PC-9 (cell line): ENCODE measurements at regions not wholly inside any gene's neighbourhood (a gene's known extent, or its start where the extent isn't known, plus 50 kb on each side); places are given as distances from the start of the nearest gene placed in this dataset.

Source experiments
- BruUV-seq: library from RNA; stranded (reverse); fragments of 400-500 nt; replicated peaks from 2 replicates; lab custom pipeline; 2021; lab: Mats Ljungman, UMichigan
- CTCF ChIA-PET: fragments of 300-600 bp; sonication (Branson Sonifier 250); formaldehyde crosslinking; loops from one replicate; lab custom pipeline; 2022; ENCODE audit warnings: antibody characterized with exemption; lab: Charles Lee
- POLR2A ChIA-PET: fragments of 300-600 bp; sonication (Branson Sonifier 250); formaldehyde crosslinking; loops from one replicate; lab custom pipeline; 2022; ENCODE audit warnings: antibody characterized with exemption; ENCODE audit not compliant: unreplicated experiment; lab: Charles Lee
- DNase-seq, 2 experiments: peaks; one replicate each; pipeline versions ENCODE4 v3.0.0 to v3.0.0-alpha.2; 2015 to 2022; ENCODE audit warnings: mixed read lengths in 1 of 2
- H2AFZ ChIP-seq: fragments of 200-600 bp; sonication (generic); 2 replicates; pipeline ENCODE4 v1.8.1; 2017; ENCODE audit warnings: antibody characterized with exemption
- H3F3A ChIP-seq: fragments of 200-600 bp; sonication (generic); 2 replicates; pipeline ENCODE4 v1.8.1; 2017; ENCODE audit warnings: antibody characterized with exemption, mild to moderate bottlenecking, low read depth; ENCODE audit not compliant: insufficient read depth
- H3K27ac ChIP-seq: fragments of 200-600 bp; sonication (generic); 2 replicates; pipeline ENCODE4 v1.6.1; 2016; ENCODE audit warnings: mixed run types
- H3K27me3 ChIP-seq: fragments of 200-600 bp; sonication (generic); 2 replicates; pipeline ENCODE4 v1.6.1; 2016; ENCODE audit warnings: low read depth, mixed run types; ENCODE audit not compliant: insufficient read depth
- H3K36me3 ChIP-seq: fragments of 200-600 bp; sonication (generic); 2 replicates; pipeline ENCODE4 v1.6.1; 2016; ENCODE audit warnings: low read depth, mixed run types
- H3K4me1 ChIP-seq: fragments of 200-600 bp; sonication (generic); replicated peaks from 2 replicates; pipeline ENCODE4 v1.6.1; 2016; ENCODE audit warnings: mixed run types; ENCODE audit not compliant: insufficient read depth
- H3K4me2 ChIP-seq: fragments of 200-600 bp; sonication (generic); 2 replicates; pipeline ENCODE4 v1.6.1; 2017; ENCODE audit warnings: mixed run types
- H3K4me3 ChIP-seq: fragments of 200-600 bp; sonication (generic); 2 replicates; pipeline ENCODE4 v1.6.1; 2016; ENCODE audit warnings: mixed run types
- H3K79me2 ChIP-seq: fragments of 200-600 bp; sonication (generic); 2 replicates; pipeline ENCODE4 v1.6.1; 2017; ENCODE audit warnings: low read depth, mixed run types
- H3K9me2 ChIP-seq: fragments of 200-600 bp; sonication (generic); 2 replicates; pipeline ENCODE4 v1.8.1; 2017; ENCODE audit warnings: mild to moderate bottlenecking; ENCODE audit not compliant: insufficient read depth
- H3K9me3 ChIP-seq: fragments of 200-600 bp; sonication (generic); 2 replicates; pipeline ENCODE4 v1.8.1; 2016; ENCODE audit warnings: low read depth; ENCODE audit not compliant: insufficient read depth
- H4K20me1 ChIP-seq: fragments of 200-600 bp; sonication (generic); 2 replicates; pipeline ENCODE4 v1.8.1; 2017; ENCODE audit not compliant: insufficient read depth
- EZH2 ChIP-seq: fragments of 200-600 bp; sonication (generic); IDR thresholded peaks from 2 replicates; pipeline ENCODE4 v1.8.0; 2017; ENCODE audit warnings: antibody characterized with exemption, low read depth
- intact Hi-C: fragments of 100-400 bp; cut with micrococcal nuclease; formaldehyde crosslinking; loops from one replicate; pipeline ENCODE4 v1.10.0; 2022; ENCODE audit not compliant: unreplicated experiment
- TF ChIP-seq, protein P1 (sequence below): fragments of 200-600 bp; sonication (generic); conservative IDR thresholded peaks from 2 replicates; pipeline ENCODE4 v1.6.1; 2017; ENCODE audit warnings: mixed run types, antibody characterized with exemption, mild to moderate bottlenecking, moderate library complexity

DNA sequence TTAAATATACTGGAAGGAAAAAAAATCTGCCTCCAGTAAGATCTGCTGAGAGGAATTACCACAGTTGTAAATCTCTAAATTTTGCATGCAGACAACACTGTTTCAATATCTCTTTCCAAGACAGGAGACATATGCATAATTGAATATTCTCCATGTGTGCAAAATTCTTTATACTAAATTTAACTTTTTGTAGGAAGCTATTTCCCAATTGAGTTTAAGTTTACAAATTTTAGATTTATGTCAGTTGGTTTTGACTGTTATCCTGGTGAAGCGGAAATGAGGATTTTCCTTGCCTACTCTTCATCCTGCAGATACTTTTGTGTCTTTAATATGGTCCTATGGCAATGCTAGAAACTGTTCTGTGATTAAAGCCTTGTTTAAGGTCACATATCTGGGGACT, 1352.9 kb downstream of the FSTL5 start:
- no peaks in the 10 kb centered on the region for H3F3A ChIP-seq
- intact Hi-C loops, result no loop called here
- H3K4me2 ChIP-seq, result no peak overlapping the region
- no TSS peak for BruUV-seq
- no peaks in the 10 kb centered on the region for H3K9me3 ChIP-seq
- no peak for DNase-seq
- H3K9me2 ChIP-seq, result no peaks in the 10 kb centered on the region
- no peaks in the 10 kb centered on the region for H4K20me1 ChIP-seq
- no peaks in the 10 kb centered on the region for H3K36me3 ChIP-seq
- H3K79me2 ChIP-seq, result no peaks in the 10 kb centered on the region
- H2AFZ ChIP-seq, result no peak overlapping the region
- H3K27me3 ChIP-seq, result no peaks in the 10 kb centered on the region
- H3K4me1 ChIP-seq, result no peaks in the 10 kb centered on the region
- ChIA-PET POLR2A (no interaction called here), CTCF (no interaction called here)
- H3K4me3 ChIP-seq, result no peak overlapping the region
- H3K27ac ChIP-seq, result no peak overlapping the region
- no peak for TF ChIP-seq EZH2
- TF ChIP-seq, protein P1, sequence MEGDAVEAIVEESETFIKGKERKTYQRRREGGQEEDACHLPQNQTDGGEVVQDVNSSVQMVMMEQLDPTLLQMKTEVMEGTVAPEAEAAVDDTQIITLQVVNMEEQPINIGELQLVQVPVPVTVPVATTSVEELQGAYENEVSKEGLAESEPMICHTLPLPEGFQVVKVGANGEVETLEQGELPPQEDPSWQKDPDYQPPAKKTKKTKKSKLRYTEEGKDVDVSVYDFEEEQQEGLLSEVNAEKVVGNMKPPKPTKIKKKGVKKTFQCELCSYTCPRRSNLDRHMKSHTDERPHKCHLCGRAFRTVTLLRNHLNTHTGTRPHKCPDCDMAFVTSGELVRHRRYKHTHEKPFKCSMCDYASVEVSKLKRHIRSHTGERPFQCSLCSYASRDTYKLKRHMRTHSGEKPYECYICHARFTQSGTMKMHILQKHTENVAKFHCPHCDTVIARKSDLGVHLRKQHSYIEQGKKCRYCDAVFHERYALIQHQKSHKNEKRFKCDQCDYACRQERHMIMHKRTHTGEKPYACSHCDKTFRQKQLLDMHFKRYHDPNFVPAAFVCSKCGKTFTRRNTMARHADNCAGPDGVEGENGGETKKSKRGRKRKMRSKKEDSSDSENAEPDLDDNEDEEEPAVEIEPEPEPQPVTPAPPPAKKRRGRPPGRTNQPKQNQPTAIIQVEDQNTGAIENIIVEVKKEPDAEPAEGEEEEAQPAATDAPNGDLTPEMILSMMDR, result no peak

- H3F3A ChIP-seq, result no peaks in the 10 kb centered on the region
Observed at GRCh38 chr4:160811956-160812355, 1351.8 kb downstream of the FSTL5 start.

GRCh38 chr4:160814726-160815125, 1349.1 kb downstream of the FSTL5 start:
- no peaks in the 10 kb centered on the region for H3K27me3 ChIP-seq
- no peaks in the 10 kb centered on the region for H3K9me3 ChIP-seq
- no peaks in the 10 kb centered on the region for H3F3A ChIP-seq
- no peaks in the 10 kb centered on the region for H3K9me2 ChIP-seq
- H4K20me1 ChIP-seq, result no peaks in the 10 kb centered on the region
- ChIA-PET CTCF (no interaction called here), POLR2A (no interaction called here)
- no peak overlapping the region for H3K4me3 ChIP-seq
- no peak overlapping the region for H3K27ac ChIP-seq
- no peak overlapping the region for H2AFZ ChIP-seq
- intact Hi-C loops, result no loop called here
- no peaks in the 10 kb centered on the region for H3K79me2 ChIP-seq
- no peaks in the 10 kb centered on the region for H3K4me1 ChIP-seq
- no peak for TF ChIP-seq EZH2
- TF ChIP-seq, protein P1, result no peak
- no peak overlapping the region for H3K4me2 ChIP-seq
- no peak for DNase-seq
- H3K36me3 ChIP-seq, result no peaks in the 10 kb centered on the region
- BruUV-seq, result no TSS peak

More at GRCh38 chr4:160811956-160812355, 1351.8 kb downstream of the FSTL5 start:
- H3K36me3 ChIP-seq, result no peaks in the 10 kb centered on the region
- no peaks in the 10 kb centered on the region for H3K9me3 ChIP-seq
- TF ChIP-seq, protein P1, result no peak
- TF ChIP-seq EZH2, result no peak
- H4K20me1 ChIP-seq, result no peaks in the 10 kb centered on the region
- H2AFZ ChIP-seq, result no peak overlapping the region
- no peaks in the 10 kb centered on the region for H3K79me2 ChIP-seq
- no peak overlapping the region for H3K4me2 ChIP-seq
- no peak for DNase-seq
- no peaks in the 10 kb centered on the region for H3K9me2 ChIP-seq
- POLR2A ChIA-PET, result no interaction called here
- intact Hi-C loops, result no loop called here
- no TSS peak for BruUV-seq
- H3K27me3 ChIP-seq, result no peaks in the 10 kb centered on the region
- no peaks in the 10 kb centered on the region for H3K4me1 ChIP-seq
- CTCF ChIA-PET, result no interaction called here
- no peak overlapping the region for H3K27ac ChIP-seq
- no peak overlapping the region for H3K4me3 ChIP-seq
